Stomach (tissue), 8 donors: ENCODE measurements at regions not wholly inside any gene's neighbourhood (a gene's known extent, or its start where the extent isn't known, plus 50 kb on each side); places are given as distances from the start of the nearest gene placed in this dataset.

Source experiments
- DNase-seq, 2 donors: peaks; one replicate each; pipeline versions ENCODE4 v3.0.0 to v3.0.0-alpha.2; 2013 to 2019
- H3K27ac ChIP-seq, 5 donors: fragments of 200-600 bp in 4 of 5; sonication (generic) in 4 of 5; one replicate each; pipeline ENCODE4 v1.5.1; 2013 to 2019; ENCODE audit warnings: mild to moderate bottlenecking in 1 of 5, moderate library complexity in 1 of 5
- H3K27me3 ChIP-seq, 3 donors: fragments of 200-600 bp; sonication (generic); one replicate each; pipeline ENCODE4 v1.5.1; 2017 to 2019; ENCODE audit warnings: mixed run types in 1 of 3
- H3K36me3 ChIP-seq, 4 donors: fragments of 200-600 bp; sonication (generic); 1 replicate in 3 of 4; 2 replicates in 1 of 4; pipeline ENCODE4 v1.5.1; 2016 to 2019
- H3K4me1 ChIP-seq, 4 donors: fragments of 200-600 bp; sonication (generic); one replicate each; pipeline ENCODE4 v1.5.1; 2016 to 2019
- H3K4me3 ChIP-seq, 4 donors: fragments of 200-600 bp; sonication (generic) in 3 of 4; one replicate each; pipeline ENCODE4 v1.5.1; 2016 to 2019; ENCODE audit warnings: mild to moderate bottlenecking in 1 of 4
- H3K9me3 ChIP-seq, 4 donors: fragments of 200-600 bp; sonication (generic); one replicate each; pipeline ENCODE4 v1.5.1; 2016 to 2019
- CTCF ChIP-seq, 7 experiments: fragments of 450-650 bp in 4 of 7; fragments of 200-600 bp in 3 of 7; sonication (generic) in 3 of 7; IDR thresholded peaks; one replicate each; pipeline ENCODE4 v1.5.1; 2016 to 2019; ENCODE audit warnings: antibody characterized with exemption in 7 of 7, control low read depth in 2 of 7, mild to moderate bottlenecking in 1 of 7
- EP300 ChIP-seq: sonication (generic); formaldehyde crosslinking; IDR thresholded peaks from one replicate; pipeline ENCODE4 v1.6.1; 2017; ENCODE audit warnings: antibody characterized with exemption
- POLR2A ChIP-seq, 4 donors: fragments of 450-650 bp; IDR thresholded peaks; one replicate each; pipeline ENCODE4 v1.6.1; 2016; ENCODE audit warnings: antibody characterized with exemption in 4 of 4, control low read depth in 2 of 4, mild to moderate bottlenecking in 1 of 4, moderate library complexity in 1 of 4
- POLR2AphosphoS5 ChIP-seq, 3 donors: sonication (generic); formaldehyde crosslinking; IDR thresholded peaks; one replicate each; pipeline ENCODE4 v1.6.1; 2016; ENCODE audit warnings: antibody characterized with exemption in 3 of 3
- WGBS, 5 donors: extraction: QIAGEN DNeasy Blood & Tissue Kit in 3 of 5; methylation state at CpG; one replicate each; pipeline versions ENCODE4 v1.1.5 to v1.1.7; 2013 to 2018; 5-methylcytosine and 5-hydroxymethylcytosine counted together
- intact Hi-C: fragments of 100-400 bp; cut with DNase I; formaldehyde crosslinking; loops from one replicate; pipeline ENCODE4 v1.15.1; 2023; ENCODE audit warnings: low total_unique reads
- donor health status: healthy with polysubstance abuse.
- donor health status: Bipolar disorder and iron deficiency.
- donor health status: healthy.

GRCh38 chr6:119436583-119436982 is 87.0 kb upstream of the MAN1A1 start:
- WGBS, 5 donors, result 69 to 77% (median 73%) methylated on average over 3 of the region's 3 CpGs
- intact Hi-C loops, result no loop called here
- H3K27me3 ChIP-seq, result no peaks in the 10 kb centered on the region
- no peak overlapping the region for H3K4me3 ChIP-seq
- TF ChIP-seq POLR2AphosphoS5 (IDR thresholded peaks at IDR 0.05), result no peak
- TF ChIP-seq CTCF (IDR thresholded peaks at IDR 0.05), result no peak
- no peak for TF ChIP-seq POLR2A (IDR thresholded peaks at IDR 0.05)
- TF ChIP-seq EP300, result no peak
- no peaks in the 10 kb centered on the region for H3K4me1 ChIP-seq
- H3K9me3 ChIP-seq, result no peaks in the 10 kb centered on the region
- H3K36me3 ChIP-seq, result no peaks in the 10 kb centered on the region
- H3K27ac ChIP-seq, result no peak overlapping the region
- no peak for DNase-seq

- intact Hi-C loops, result no loop called here
- TF ChIP-seq POLR2A (IDR thresholded peaks at IDR 0.05) (no peak), EP300 (no peak), CTCF (IDR thresholded peaks at IDR 0.05) (no peak), POLR2AphosphoS5 (IDR thresholded peaks at IDR 0.05) (no peak)
- Histone ChIP-seq H3K9me3 (no peaks in the 10 kb centered on the region), H3K36me3 (no peaks in the 10 kb centered on the region), H3K27me3 (no peaks in the 10 kb centered on the region), H3K27ac (no peak overlapping the region), H3K4me3 (no peak overlapping the region), H3K4me1 (no peaks in the 10 kb centered on the region)
- DNase-seq, result no peak
- WGBS, 5 donors, result 44 to 72% (median 63%) methylated on average over 1 of the region's 1 CpG
Measured at GRCh38 chr6:119431799-119432198, 82.2 kb upstream of the MAN1A1 start.

GRCh38 chr6:119430805-119431204 is 81.2 kb upstream of the MAN1A1 start:
- 26 to 54% (median 46%) methylated on average over 1 of the region's 1 CpG for WGBS, 5 donors
- no peaks in the 10 kb centered on the region for H3K4me1 ChIP-seq
- H3K27ac ChIP-seq, result no peak overlapping the region
- no peaks in the 10 kb centered on the region for H3K36me3 ChIP-seq
- H3K9me3 ChIP-seq, result no peaks in the 10 kb centered on the region
- intact Hi-C loops, result no loop called here
- TF ChIP-seq CTCF (IDR thresholded peaks at IDR 0.05), result no peak
- TF ChIP-seq POLR2A (IDR thresholded peaks at IDR 0.05), result no peak
- TF ChIP-seq EP300, result no peak
- TF ChIP-seq POLR2AphosphoS5 (IDR thresholded peaks at IDR 0.05), result no peak
- no peak overlapping the region for H3K4me3 ChIP-seq
- no peaks in the 10 kb centered on the region for H3K27me3 ChIP-seq
- no peak for DNase-seq

- no peaks in the 10 kb centered on the region for H3K36me3 ChIP-seq
- intact Hi-C loops, result no loop called here
- H3K9me3 ChIP-seq, result peaks cover 0 to 13% (median 2%) of the 10 kb centered on the region in 4 donors
- no peak for DNase-seq
- H3K4me1 ChIP-seq, result no peaks in the 10 kb centered on the region
- TF ChIP-seq POLR2A (IDR thresholded peaks at IDR 0.05), result no peak
- TF ChIP-seq POLR2AphosphoS5 (IDR thresholded peaks at IDR 0.05), result no peak
- no peak for TF ChIP-seq CTCF (IDR thresholded peaks at IDR 0.05)
- no peak for TF ChIP-seq EP300
- no peak overlapping the region for H3K27ac ChIP-seq
- no peak overlapping the region for H3K4me3 ChIP-seq
- no peaks in the 10 kb centered on the region for H3K27me3 ChIP-seq
Measured at GRCh38 chr6:119428633-119429032, 79.1 kb upstream of the MAN1A1 start.
